ENCODE measurements at regions not wholly inside any gene's neighbourhood (a gene's known extent, or its start where the extent isn't known, plus 50 kb on each side); places are given as distances from the start of the nearest gene placed in this dataset.

GRCh38 chr9:28916348-28916747 is 1343.1 kb upstream of the C9orf72 start:
- DNase-seq = no peak
- in situ Hi-C loops (cut with HindIII; ENCODE audit: low pct_ligation_motif_present, low pct_unique_long_range_greater_than_20kb, low sequenced_read_pairs) = no loop called here

GRCh38 chr9:28921857-28922500 is 1348.7 kb upstream of the C9orf72 start:
- in situ Hi-C loops (cut with HindIII; ENCODE audit: low pct_ligation_motif_present, low pct_unique_long_range_greater_than_20kb, low sequenced_read_pairs) = no loop called here

GRCh38 chr9:28922891-28923290 is 1349.6 kb upstream of the C9orf72 start:
- in situ Hi-C loops (cut with HindIII; ENCODE audit: low pct_ligation_motif_present, low pct_unique_long_range_greater_than_20kb, low sequenced_read_pairs) = no loop called here
- no peak for DNase-seq

More at GRCh38 chr9:28921857-28922500, 1348.7 kb upstream of the C9orf72 start:
- no peak for DNase-seq

- DNase-seq = no peak
- in situ Hi-C loops (cut with HindIII; ENCODE audit: low pct_ligation_motif_present, low pct_unique_long_range_greater_than_20kb, low sequenced_read_pairs) = no loop called here
Observed at GRCh38 chr9:28923351-28923750, 1350.1 kb upstream of the C9orf72 start.

GRCh38 chr9:28925157-28925556 is 1351.9 kb upstream of the C9orf72 start:
- in situ Hi-C loops (cut with HindIII; ENCODE audit: low pct_ligation_motif_present, low pct_unique_long_range_greater_than_20kb, low sequenced_read_pairs) = no loop called here
- DNase-seq = no peak

- in situ Hi-C loops (cut with HindIII; ENCODE audit: low pct_ligation_motif_present, low pct_unique_long_range_greater_than_20kb, low sequenced_read_pairs) = no loop called here
- no peak for DNase-seq
Observed at GRCh38 chr9:28926306-28926705, 1353.0 kb upstream of the C9orf72 start.

- no peak for DNase-seq
- in situ Hi-C loops (cut with HindIII; ENCODE audit: low pct_ligation_motif_present, low pct_unique_long_range_greater_than_20kb, low sequenced_read_pairs) = no loop called here
Observed at GRCh38 chr9:28927691-28928090, 1354.4 kb upstream of the C9orf72 start.

GRCh38 chr9:28929433-28929832 is 1356.2 kb upstream of the C9orf72 start:
- in situ Hi-C loops (cut with HindIII; ENCODE audit: low pct_ligation_motif_present, low pct_unique_long_range_greater_than_20kb, low sequenced_read_pairs) = no loop called here
- no peak for DNase-seq

- in situ Hi-C loops (cut with HindIII; ENCODE audit: low pct_ligation_motif_present, low pct_unique_long_range_greater_than_20kb, low sequenced_read_pairs) = no loop called here
Observed at GRCh38 chr9:28930766-28931165, 1357.5 kb upstream of the C9orf72 start.

GRCh38 chr9:28934111-28934510 is 1360.8 kb upstream of the C9orf72 start:
- in situ Hi-C loops (cut with HindIII; ENCODE audit: low pct_ligation_motif_present, low pct_unique_long_range_greater_than_20kb, low sequenced_read_pairs) = no loop called here
- no peak for DNase-seq

More at GRCh38 chr9:28930766-28931165, 1357.5 kb upstream of the C9orf72 start:
- DNase-seq = no peak

- in situ Hi-C loops (cut with HindIII; ENCODE audit: low pct_ligation_motif_present, low pct_unique_long_range_greater_than_20kb, low sequenced_read_pairs) = no loop called here
- DNase-seq = no peak
Observed at GRCh38 chr9:28938981-28939380, 1365.7 kb upstream of the C9orf72 start.

- in situ Hi-C loops (cut with HindIII; ENCODE audit: low pct_ligation_motif_present, low pct_unique_long_range_greater_than_20kb, low sequenced_read_pairs) = no loop called here
Observed at GRCh38 chr9:28941856-28942255, 1368.6 kb upstream of the C9orf72 start.

GRCh38 chr9:28942941-28943340 is 1369.7 kb upstream of the C9orf72 start:
- no peak for DNase-seq
- in situ Hi-C loops (cut with HindIII; ENCODE audit: low pct_ligation_motif_present, low pct_unique_long_range_greater_than_20kb, low sequenced_read_pairs) = no loop called here

More at GRCh38 chr9:28941856-28942255, 1368.6 kb upstream of the C9orf72 start:
- DNase-seq = no peak

GRCh38 chr9:28946648-28947047 is 1373.4 kb upstream of the C9orf72 start:
- in situ Hi-C loops (cut with HindIII; ENCODE audit: low pct_ligation_motif_present, low pct_unique_long_range_greater_than_20kb, low sequenced_read_pairs) = no loop called here
- no peak for DNase-seq

GRCh38 chr9:28951945-28952344 is 1378.7 kb upstream of the C9orf72 start:
- peak; percentile 6 for DNase-seq
- in situ Hi-C loops (cut with HindIII; ENCODE audit: low pct_ligation_motif_present, low pct_unique_long_range_greater_than_20kb, low sequenced_read_pairs) = no loop called here

- in situ Hi-C loops (cut with HindIII; ENCODE audit: low pct_ligation_motif_present, low pct_unique_long_range_greater_than_20kb, low sequenced_read_pairs) = no loop called here
- DNase-seq = peak; percentile 28
Observed at GRCh38 chr9:28956116-28956880, 1383.0 kb upstream of the C9orf72 start.

- in situ Hi-C loops (cut with HindIII; ENCODE audit: low pct_ligation_motif_present, low pct_unique_long_range_greater_than_20kb, low sequenced_read_pairs) = no loop called here
Observed at GRCh38 chr9:28960602-28961001, 1387.3 kb upstream of the C9orf72 start.

GRCh38 chr9:28961623-28962022 is 1388.3 kb upstream of the C9orf72 start:
- DNase-seq = no peak
- in situ Hi-C loops (cut with HindIII; ENCODE audit: low pct_ligation_motif_present, low pct_unique_long_range_greater_than_20kb, low sequenced_read_pairs) = no loop called here

More at GRCh38 chr9:28960602-28961001, 1387.3 kb upstream of the C9orf72 start:
- no peak for DNase-seq

- DNase-seq = no peak
- in situ Hi-C loops (cut with HindIII; ENCODE audit: low pct_ligation_motif_present, low pct_unique_long_range_greater_than_20kb, low sequenced_read_pairs) = no loop called here
Observed at GRCh38 chr9:28967226-28967625, 1393.9 kb upstream of the C9orf72 start.

GRCh38 chr9:28970241-28970654 is 1397.0 kb upstream of the C9orf72 start:
- in situ Hi-C loops (cut with HindIII; ENCODE audit: low pct_ligation_motif_present, low pct_unique_long_range_greater_than_20kb, low sequenced_read_pairs) = no loop called here
- DNase-seq = no peak

Data from ACHN (cell line).